ENCODE measurements at regions not wholly inside any gene's neighbourhood (a gene's known extent, or its start where the extent isn't known, plus 50 kb on each side); places are given as distances from the start of the nearest gene placed in this dataset.

- DNase-seq (ENCODE audit: low spot score), result no peak
Measured at GRCh38 chr20:39214828-39215227, 252.7 kb downstream of the DHX35 start.

- DNase-seq (ENCODE audit: low spot score), result no peak
Measured at GRCh38 chr20:39213476-39214145, 251.5 kb downstream of the DHX35 start.

- no peak for DNase-seq (ENCODE audit: low spot score)
Measured at GRCh38 chr20:39211060-39211748, 249.1 kb downstream of the DHX35 start.

GRCh38 chr20:39210341-39211036 is 248.3 kb downstream of the DHX35 start:
- DNase-seq (ENCODE audit: low spot score), result no peak

- DNase-seq (ENCODE audit: low spot score), result no peak
Measured at GRCh38 chr20:39206899-39207564, 244.9 kb downstream of the DHX35 start.

GRCh38 chr20:39195582-39196021 is 233.5 kb downstream of the DHX35 start:
- DNase-seq (ENCODE audit: low spot score), result no peak

- DNase-seq (ENCODE audit: low spot score), result peak; percentile 82
Measured at GRCh38 chr20:39190666-39191570, 228.8 kb downstream of the DHX35 start.

GRCh38 chr20:39188266-39188765 is 226.2 kb downstream of the DHX35 start:
- DNase-seq (ENCODE audit: low spot score), result no peak

- DNase-seq (ENCODE audit: low spot score), result no peak
Measured at GRCh38 chr20:39181490-39181889, 219.3 kb downstream of the DHX35 start.

GRCh38 chr20:39176457-39176856 is 214.3 kb downstream of the DHX35 start:
- no peak for DNase-seq (ENCODE audit: low spot score)

GRCh38 chr20:39170896-39171463 is 208.8 kb downstream of the DHX35 start:
- no peak for DNase-seq (ENCODE audit: low spot score)

GRCh38 chr20:39165099-39165498 is 203.0 kb downstream of the DHX35 start:
- DNase-seq (ENCODE audit: low spot score), result no peak

GRCh38 chr20:39164642-39165041 is 202.5 kb downstream of the DHX35 start:
- no peak for DNase-seq (ENCODE audit: low spot score)

- no peak for DNase-seq (ENCODE audit: low spot score)
Measured at GRCh38 chr20:39163993-39164392, 201.8 kb downstream of the DHX35 start.

GRCh38 chr20:39161900-39162299 is 199.8 kb downstream of the DHX35 start:
- no peak for DNase-seq (ENCODE audit: low spot score)

- no peak for DNase-seq (ENCODE audit: low spot score)
Measured at GRCh38 chr20:39155971-39156370, 193.8 kb downstream of the DHX35 start.

GRCh38 chr20:39152742-39153141 is 190.6 kb downstream of the DHX35 start:
- no peak for DNase-seq (ENCODE audit: low spot score)

- DNase-seq (ENCODE audit: low spot score), result no peak
Measured at GRCh38 chr20:39152126-39152525, 190.0 kb downstream of the DHX35 start.

- no peak for DNase-seq (ENCODE audit: low spot score)
Measured at GRCh38 chr20:39150501-39150900, 188.4 kb downstream of the DHX35 start.

- DNase-seq (ENCODE audit: low spot score), result no peak
Measured at GRCh38 chr20:39146394-39146793, 184.2 kb downstream of the DHX35 start.

GRCh38 chr20:39145921-39146320 is 183.8 kb downstream of the DHX35 start:
- no peak for DNase-seq (ENCODE audit: low spot score)
